Fibroblast of peridontal ligament (primary cell): ENCODE measurements at regions not wholly inside any gene's neighbourhood (a gene's known extent, or its start where the extent isn't known, plus 50 kb on each side); places are given as distances from the start of the nearest gene placed in this dataset.
"Not testable (repeated sequence)": the region's sequence is repeated elsewhere in the genome, so short reads cannot be mapped to it uniquely, and the experiment has no call there.

Experiments
- DNase-seq: peaks from one replicate; pipeline ENCODE4 v3.0.0-alpha.2; 2010; ENCODE audit errors: extremely low read depth

DNA sequence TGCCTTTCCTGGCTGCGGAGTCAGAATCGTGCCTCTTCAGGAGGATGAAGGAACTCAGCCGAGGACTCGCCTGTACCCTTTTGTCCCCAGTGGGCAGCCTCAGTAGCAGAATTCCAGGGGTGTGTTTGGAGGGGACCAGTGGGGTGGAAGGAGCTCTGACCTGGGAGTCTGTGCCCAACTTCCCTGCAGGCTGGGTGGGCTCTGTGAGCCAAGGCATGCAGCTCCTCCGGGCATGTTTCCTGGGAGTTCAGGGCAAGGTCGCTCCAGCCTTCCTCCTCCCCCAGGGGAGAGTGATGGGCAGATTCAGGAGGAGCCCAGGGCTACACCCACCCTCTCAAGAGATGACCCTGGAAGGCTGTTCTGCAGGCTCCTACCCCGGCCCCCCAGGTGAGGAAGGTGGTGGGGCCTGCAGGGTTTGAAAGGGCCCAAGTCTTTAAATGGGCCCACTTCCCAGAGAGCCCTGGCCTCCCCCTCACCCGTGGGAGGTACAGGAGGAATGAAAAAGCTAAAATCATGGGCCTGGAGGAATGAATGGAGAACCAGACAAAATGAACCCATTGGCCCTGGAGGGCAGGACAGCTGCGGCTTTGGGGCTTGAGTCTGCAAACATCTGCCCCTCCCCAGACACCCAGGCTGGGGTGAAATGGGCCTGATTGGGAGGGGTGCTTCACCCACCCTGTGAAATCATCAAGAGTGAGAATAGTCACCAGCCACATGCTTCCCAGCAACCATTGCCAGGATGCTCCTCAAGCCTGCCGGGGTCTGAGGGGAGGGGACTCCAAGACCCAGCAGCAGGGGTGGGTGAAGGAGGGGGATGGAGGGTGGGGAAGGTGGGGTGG lies 77.6 kb upstream of the PMEPA1 start:
- no peak for DNase-seq

DNA sequence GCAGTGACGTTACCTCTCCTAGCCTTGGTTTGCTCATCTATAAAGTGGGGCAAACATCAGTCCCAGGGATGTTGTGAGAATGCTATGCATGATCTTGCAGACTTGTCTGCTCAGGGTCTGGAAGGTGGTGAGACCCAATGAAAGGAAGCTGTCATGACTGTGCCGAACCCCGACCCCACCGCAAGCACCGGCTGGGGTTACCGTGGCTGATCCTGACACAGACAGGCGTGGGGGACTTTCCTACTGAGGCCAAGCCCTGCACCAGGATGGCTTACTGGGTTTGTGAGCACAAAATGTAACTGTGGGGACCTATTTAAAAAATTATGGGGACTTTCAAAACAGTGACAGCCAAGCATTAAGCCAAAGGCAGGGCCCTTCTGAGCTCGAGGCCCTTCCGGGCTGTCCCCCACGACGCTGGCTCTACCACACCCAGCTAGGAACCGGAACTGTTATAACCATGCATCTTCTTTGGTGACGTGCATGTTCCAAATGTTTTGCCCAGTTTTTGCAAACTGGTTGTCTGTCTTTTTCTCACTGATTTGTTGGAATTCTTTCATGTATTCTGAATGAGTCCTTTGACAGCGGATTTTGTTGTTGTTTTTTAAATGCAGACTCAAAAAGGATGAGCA lies 76.6 kb upstream of the PMEPA1 start:
- DNase-seq: no peak

DNA sequence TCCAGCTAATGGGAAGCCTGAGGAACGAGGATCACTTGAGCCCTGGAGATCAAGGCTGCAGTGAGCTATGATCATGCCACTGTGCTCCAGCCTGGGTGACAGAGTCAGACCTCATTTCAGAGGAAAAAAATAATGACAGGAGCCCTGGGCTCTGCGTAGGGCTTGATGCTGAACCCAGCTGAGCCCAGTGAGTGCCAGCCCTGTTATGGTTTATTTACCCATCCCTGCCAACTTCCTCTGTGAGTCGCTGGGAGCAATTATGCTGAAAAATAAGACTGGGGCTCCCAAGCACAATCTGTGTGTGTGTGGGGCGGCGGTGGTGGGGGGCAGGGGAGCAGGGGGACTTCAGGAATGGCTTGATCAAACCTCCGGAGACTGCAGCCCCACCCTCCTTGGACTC lies 75.9 kb upstream of the PMEPA1 start:
- DNase-seq: no peak

DNA sequence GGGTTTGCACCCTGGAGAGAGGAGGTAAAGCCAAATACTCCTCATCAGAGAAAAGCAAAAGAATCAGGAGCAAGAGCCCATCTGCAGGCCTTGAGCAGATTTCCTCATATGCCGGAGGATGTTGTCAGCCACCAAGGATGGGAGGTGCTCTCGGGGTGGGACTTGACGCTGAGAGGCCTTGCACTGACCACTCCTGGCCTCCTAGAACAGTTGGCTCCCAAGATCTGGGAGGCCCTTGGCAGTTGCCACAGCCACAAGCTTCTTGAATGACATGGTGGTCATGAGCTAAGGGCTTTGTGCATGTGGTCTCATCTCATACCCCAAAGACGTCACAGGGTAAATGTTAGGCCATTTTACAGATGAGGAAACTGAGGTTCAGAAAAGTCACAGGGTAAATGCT lies 75.2 kb upstream of the PMEPA1 start:
- no peak for DNase-seq

DNA sequence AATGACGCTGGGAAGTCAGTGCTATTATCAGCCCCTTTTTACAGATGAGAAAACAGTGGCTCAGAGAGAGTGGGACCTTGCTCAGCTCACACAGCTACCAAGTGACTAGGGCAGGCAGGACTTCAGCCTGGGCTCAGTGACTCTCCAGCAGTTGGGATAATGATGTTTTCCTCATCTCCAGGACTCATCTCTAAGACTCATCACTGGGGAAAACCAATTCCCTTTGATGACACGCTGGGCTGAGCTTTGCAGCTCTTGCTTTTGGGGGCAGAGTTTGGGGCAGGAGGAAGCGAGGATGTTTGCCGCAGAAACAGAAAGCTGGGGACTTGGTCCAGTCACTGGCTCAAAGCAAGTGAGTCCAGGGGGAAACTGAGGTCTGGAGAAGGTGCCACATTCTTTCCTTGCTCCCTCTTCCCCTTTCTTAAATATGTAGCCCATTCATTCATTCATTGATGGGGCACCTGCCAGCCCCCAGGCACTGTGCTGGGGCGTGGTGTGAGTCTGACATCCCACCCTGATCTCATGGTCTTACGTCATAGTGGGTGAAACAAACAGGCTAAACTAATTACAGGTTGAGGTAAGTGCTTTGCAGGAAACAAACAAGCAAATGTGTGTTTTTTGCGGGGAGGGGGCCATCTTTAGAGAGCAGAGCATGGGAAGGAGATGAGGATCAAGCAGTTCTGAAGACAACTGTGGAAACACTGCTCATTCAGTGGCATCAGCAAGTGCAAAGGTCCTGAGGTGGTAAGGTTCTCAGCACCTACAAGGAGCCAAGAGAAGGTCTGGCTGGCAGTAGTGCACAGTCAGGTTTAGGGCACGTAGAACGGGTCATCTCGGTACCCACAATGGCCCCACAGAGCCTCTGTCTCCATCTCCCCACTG lies 74.4 kb upstream of the PMEPA1 start:
- DNase-seq: no peak

DNA sequence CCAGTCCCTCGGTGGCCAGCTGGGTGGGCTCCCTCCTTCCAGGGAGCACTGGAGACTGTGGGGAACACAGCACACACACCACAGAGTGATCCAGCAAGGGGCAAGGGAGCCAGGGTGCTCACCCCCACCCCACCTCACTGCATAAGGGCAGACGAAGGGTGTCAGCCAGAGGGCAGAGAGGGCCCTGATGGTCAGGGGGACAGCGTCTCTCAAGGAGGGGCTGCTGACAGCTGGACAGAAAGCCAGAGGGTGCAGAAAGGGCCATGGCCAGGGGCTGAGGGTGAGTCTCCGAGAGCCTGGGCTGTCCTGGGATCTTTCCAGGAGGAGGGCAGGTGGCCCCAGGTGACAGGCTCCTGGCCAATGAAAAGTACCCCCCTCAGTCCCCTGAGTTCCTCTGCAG lies 73.4 kb upstream of the PMEPA1 start:
- no peak for DNase-seq

DNA sequence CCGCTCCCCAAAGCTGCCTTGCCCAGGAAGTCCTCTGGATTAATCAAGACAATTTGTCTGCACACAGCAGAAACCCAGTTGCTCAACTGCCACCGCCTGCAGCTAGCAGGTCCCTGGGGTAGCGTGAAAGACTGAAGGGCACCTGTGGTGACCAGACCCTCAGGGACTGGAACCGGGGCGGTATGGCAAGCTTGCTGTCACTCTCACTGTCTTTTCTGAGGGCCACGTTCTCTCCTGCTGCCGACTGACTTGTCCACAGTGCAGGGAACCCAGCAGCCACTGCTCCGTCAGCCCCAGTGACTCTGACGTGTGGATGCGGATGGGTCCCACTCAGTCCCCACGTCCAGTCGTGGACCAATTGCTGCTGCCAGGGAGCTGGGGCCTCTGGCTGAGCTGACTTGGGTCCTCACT lies 72.8 kb upstream of the PMEPA1 start:
- DNase-seq: no peak

DNA sequence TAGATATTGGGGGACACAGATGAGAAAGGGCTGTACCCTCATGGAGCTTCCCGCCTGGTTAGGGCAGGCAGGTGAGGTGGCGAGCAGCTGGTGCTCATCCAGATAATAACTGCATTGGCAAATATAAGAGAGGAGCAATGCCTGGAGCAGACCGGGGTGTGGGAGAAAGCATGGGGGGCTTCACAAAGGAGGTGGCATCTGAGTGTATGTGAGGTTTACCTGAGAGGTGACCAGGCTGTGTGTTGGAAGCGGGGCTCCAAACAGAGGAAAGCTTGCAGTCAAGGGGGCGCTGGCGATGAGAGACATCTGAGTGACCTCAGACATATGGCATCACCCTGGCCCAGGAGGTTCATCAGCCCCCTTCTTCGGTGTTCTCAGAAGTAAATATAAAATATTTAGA lies 72.1 kb upstream of the PMEPA1 start:
- no peak for DNase-seq

DNA sequence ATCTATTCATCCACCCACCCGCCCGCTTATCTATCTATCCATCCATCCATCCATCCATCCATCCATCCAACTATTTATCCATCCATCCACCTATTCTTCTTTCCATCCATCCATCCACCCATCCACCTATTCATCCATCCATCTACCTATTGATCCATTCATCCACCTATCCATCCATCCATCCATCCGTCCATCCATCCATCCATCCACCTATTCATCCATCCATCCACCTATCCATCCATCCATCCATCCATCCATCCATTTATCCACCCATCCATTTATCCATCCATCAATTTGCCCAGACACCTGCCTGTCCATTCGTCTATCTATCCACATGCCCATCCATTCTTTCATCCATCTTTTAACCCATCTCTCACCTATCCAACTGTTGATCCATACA lies 71.1 kb upstream of the PMEPA1 start:
- DNase-seq: no peak

DNA sequence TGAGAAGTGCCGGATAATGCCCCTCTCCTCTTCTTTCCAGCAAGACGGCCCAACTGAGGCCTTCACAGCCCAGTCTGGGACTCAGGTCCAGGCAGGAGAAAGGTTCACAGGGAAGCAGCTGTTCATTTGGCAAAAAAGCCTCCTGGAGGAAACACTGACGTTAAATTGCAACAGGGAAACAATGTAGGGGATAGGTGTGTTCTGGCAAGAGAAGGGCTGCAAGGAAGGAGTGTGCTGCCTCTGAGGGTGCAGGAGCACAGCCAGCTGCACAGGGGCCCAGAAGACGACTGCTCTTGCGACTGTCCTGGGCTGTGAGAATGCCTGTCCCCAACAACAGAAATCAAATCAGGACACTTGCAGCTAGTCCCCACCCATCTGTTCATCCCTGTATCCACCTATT lies 70.6 kb upstream of the PMEPA1 start:
- no peak for DNase-seq

DNA sequence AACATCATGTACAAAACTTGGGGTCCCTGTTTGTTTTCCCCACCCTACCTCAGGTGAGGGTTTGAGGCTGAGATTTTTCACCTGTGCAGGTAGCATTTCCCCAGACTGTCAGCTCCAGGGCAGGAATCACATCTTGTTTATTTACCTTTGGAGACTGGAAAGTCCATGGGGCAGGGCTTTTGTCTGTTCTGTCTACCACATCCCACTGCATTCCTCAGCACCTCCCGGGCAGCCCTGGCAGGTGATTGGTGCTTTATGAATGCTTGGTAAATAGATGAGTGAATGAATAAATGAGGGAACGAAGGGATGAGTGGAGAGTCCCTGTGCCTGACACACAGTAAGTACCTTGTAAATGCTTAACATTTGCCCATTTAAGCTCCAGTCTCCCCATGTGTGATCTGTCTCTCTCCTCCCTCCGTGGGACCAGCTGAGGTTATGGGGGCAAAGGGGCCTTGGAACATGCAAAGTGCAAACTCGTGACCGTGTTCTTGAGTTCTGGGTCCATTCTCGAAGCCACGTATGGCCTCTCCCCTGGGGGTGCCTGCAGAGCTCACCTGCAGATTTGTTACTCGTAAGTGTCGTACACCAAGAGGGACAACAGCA lies 69.7 kb upstream of the PMEPA1 start:
- no peak for DNase-seq

DNA sequence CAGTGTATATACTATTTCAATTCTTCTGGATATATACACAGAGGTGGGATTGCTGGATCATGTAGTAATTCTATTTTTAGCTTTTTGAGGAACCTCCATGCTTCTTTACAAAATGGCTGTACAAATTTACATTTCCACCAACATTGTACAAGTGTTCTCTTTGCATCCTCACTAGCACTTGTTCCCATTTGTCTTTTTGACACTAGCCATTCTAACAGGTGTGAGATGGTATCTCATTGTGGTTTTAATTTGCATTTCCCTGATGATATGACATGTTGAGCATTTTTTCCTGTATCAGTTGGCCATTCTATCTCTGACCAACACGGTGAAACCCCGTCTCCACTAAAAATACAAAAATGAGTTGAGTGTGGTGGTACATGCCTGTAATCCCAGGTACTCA lies 68.1 kb upstream of the PMEPA1 start:
- no peak for DNase-seq

DNA sequence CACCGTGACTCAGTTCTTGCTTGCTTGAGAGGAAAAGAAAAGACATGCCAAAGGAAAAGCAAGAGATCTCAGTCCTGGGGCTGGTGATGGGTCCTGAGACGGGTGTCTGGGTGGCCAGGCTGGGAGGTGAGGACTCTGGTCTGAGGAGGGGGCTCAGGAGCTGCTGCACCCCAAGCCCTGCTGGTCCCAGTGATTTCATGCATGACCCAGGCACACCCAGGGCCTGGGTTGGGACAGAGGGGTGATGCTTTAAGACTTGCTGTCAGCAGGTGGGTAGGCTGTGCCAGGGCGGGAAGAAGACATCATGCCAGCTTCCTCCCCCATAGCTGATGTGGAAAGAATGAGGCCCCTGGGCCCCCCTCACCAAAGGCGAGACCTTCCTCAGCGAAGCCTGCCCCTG lies 65.1 kb upstream of the PMEPA1 start:
- DNase-seq: no peak

DNA sequence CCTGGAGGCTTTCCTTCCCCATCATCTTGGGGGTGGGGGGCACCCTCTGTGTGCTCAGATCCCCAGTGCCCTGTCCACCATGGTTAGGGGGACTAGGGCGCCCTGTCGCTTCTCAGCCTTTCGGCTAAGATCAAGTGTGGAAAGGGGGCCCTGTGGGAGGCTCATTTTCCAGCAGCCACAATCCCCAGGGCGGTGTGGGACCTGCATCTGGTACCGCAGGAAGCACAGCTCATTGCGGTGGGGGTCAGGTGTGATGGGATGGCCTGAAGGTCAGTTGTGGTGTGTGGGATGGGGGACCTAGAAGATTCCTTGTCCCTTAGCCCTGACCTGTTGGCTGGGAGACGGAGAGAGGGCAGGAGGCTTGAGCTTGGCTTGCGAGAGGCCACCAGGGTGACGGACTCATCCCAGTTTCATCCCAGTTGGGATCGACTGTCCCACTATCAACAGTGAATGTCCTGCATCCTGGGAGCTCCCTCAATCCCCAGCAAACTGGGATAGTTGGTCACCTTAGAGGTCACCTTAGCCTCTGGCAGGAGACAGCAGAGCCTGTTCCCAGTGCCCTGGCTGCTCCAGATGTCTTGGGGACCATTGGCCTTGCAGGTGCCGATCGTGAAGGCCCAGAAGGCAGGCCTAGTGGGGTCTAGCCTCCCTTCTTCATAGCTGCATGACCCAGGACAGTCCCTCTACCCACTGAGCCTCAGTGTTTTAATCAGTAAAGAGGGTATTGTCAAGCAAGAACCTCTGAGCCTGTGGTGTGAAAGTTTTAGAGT lies 64.5 kb upstream of the PMEPA1 start:
- no peak for DNase-seq

DNA sequence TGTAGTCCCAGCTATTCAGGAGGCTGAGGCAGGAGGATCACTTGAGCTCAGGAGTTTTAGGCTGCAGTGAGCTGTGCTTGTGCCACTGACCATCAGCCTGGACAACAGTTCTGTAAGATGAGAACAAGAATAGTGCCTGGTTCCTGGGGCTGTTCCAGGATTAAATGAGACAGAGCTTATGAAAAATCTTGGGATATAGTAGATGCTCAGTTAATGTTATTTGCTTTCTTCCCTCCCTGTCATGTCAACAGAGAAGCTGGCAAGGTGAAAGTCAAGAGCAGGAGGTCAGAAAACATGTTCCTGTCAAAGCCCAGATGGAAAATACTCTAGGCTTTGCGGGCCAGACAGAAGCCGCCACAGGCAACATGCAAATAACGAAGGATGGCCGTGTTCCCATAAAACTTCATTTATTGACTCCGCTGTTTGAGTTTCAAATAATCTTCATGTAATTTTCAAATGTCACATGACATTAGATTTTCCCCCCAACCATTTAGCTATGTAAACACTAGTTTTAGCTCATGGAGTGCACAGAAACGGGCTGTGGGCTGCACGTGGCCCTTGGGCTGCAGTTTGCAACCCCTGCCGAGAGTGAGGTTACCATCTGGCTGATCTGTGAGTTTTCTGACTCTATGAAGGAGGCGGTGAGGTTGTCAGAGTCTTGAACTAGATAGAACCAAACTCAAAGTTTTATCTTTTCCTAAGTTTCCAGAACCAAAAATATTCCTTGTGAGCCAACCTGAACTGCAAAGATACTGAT lies 63.4 kb upstream of the PMEPA1 start:
- no peak for DNase-seq

DNA sequence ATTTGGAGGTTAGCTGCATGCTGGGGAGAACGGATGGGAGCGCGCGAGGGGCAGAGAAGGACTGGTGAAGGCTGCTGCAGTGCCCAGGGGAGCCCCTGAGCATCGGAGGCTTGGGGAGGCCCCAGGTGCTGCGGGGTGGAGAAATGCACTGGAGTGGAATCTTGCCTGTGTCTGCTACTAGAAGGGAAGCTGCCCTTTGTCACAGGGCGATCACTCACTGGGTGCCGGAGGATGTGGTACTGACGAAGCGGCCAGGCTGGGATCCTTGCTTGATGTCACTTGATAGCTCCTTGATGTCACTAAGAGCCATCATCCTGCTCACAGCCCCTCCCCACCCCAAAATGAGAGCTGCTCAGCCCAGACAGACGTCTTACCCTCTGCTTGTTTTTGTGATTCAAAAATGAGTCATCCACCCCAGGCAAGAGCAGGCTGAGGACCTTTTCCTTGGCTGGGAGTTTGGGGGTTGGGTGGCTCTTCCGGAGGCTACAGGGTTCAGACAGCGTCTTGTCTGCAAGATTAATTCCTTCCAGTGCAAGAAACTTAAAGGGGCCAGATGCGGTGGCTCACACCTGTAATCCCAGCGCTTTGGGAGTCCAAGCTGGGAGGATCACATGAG lies 62.6 kb upstream of the PMEPA1 start:
- DNase-seq: peak; percentile 44

DNA sequence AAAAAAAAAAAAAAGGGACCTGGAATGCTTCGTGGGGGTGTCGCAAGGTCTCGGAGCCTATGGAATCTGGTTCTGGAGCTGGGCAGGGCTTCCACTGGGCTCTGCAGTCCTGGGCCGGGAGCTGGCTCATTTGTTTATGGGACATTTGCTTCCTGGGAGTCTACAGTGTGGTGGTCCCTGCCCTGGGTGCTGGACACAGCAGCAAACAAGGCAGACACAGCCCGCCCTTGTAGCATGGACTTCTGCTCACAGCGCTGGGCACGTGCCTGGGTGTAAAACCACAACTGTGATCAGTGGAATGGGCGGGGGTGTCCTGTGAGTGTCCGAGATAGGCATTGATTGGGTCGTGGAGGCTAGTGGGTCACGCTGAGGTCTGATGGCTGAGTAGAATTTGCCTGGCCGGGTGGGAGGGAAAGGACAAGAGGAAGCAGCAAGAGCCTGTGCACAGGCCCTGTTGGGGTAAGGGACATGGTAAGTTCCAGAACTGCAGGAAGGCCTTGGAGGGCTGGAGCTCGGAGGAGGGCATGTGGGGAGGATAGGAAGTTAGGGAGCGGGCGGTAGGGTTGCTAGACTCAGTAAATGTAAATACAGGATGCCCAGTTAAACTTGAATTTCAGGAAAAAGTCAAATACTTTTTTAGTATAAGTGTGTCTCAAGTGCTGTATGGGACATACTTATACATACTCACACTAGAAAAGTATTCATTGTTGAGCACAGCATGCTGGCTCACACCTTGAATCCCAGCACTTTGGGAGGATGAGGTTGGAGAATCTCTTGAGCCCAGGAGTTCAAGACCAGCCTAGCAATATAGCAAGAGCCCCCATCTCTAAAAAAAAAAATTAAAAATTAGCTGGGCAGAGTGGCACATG lies 61.3 kb upstream of the PMEPA1 start:
- no peak for DNase-seq

DNA sequence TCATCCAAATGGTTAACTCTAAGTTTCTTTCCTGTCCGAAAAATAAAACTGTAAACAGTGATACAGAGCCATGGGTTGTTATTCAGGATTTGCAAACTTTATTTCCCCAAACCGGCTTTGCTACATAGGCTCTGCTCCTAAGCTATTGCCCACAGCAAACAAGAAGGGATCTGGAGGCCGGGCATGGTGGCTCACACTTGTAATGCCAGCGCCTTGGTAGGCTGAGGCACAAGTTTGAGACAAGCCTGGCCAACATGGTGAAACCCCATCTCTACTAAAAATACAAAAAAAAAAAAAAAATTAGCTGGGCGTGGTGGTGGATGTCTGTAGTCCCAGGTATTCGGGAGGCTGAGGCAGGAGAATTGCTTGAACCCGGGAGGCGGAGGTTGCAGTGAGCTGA lies 60.6 kb upstream of the PMEPA1 start:
- not testable (repeated sequence) for DNase-seq

DNA sequence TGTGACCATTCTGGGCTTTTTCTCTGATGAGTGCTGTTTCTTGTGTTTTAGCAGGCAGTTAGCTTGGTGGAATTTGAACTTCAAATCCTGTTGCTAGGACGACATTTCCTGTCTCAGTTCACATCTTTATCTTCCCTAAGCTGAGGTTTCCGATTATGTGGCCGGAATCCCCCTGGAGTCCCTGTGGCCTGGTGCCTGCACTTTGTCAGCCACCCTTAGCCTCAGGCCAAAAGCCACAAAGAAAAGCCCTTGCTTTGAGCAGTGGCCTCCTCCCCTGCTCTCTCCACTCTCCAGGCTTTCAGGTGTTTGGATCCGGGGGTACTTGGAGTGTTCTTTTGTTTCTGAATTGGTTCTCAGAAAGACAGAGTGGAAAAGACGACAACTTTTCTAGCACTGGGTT lies 59.9 kb upstream of the PMEPA1 start:
- DNase-seq: no peak
